Ishikawa (cell line): ENCODE measurements at regions not wholly inside any gene's neighbourhood (a gene's known extent, or its start where the extent isn't known, plus 50 kb on each side); places are given as distances from the start of the nearest gene placed in this dataset.

Source experiments
- CEBPB ChIP-seq: IDR thresholded peaks from 2 replicates; pipeline ENCODE4 v1.6.1; 2012
- CREB1 ChIP-seq: IDR thresholded peaks from 2 replicates; pipeline ENCODE4 v1.6.1; 2012; ENCODE audit warnings: low read depth
- EGR1 ChIP-seq: IDR thresholded peaks from 2 replicates; pipeline ENCODE4 v1.6.1; 2012
- EP300 ChIP-seq: IDR thresholded peaks from 2 replicates; pipeline ENCODE4 v1.6.1; 2012; ENCODE audit warnings: borderline replicate concordance
- FOXM1 ChIP-seq: IDR thresholded peaks from 2 replicates; pipeline ENCODE4 v1.6.1; 2012; ENCODE audit warnings: low read depth, borderline replicate concordance
- NFIC ChIP-seq: IDR thresholded peaks from 2 replicates; pipeline ENCODE4 v1.6.1; 2012
- RAD21 ChIP-seq: IDR thresholded peaks from 2 replicates; pipeline ENCODE4 v1.6.1; 2012; ENCODE audit warnings: low read depth
- TAF1 ChIP-seq: IDR thresholded peaks from 2 replicates; pipeline ENCODE4 v1.6.1; 2012; ENCODE audit warnings: low read depth, mild to moderate bottlenecking
- TCF12 ChIP-seq: IDR thresholded peaks from 2 replicates; pipeline ENCODE4 v1.6.1; 2012; ENCODE audit warnings: low read depth
- TEAD4 ChIP-seq: IDR thresholded peaks from 2 replicates; pipeline ENCODE4 v1.6.1; 2012
- YY1 ChIP-seq: IDR thresholded peaks from 2 replicates; pipeline ENCODE4 v1.6.1; 2012; ENCODE audit warnings: low read depth
- ZBTB7A ChIP-seq: IDR thresholded peaks from 2 replicates; pipeline ENCODE4 v1.6.1; 2012; ENCODE audit warnings: low read depth
- TF ChIP-seq, protein P1 (sequence below): IDR thresholded peaks from 2 replicates; pipeline ENCODE4 v1.6.1; 2012
- TF ChIP-seq, protein P2 (sequence below): IDR thresholded peaks from 2 replicates; pipeline ENCODE4 v1.6.1; 2012; ENCODE audit warnings: low read depth, mild to moderate bottlenecking
- TF ChIP-seq, protein P3 (sequence below): IDR thresholded peaks from 2 replicates; pipeline ENCODE4 v1.6.1; 2012

DNA sequence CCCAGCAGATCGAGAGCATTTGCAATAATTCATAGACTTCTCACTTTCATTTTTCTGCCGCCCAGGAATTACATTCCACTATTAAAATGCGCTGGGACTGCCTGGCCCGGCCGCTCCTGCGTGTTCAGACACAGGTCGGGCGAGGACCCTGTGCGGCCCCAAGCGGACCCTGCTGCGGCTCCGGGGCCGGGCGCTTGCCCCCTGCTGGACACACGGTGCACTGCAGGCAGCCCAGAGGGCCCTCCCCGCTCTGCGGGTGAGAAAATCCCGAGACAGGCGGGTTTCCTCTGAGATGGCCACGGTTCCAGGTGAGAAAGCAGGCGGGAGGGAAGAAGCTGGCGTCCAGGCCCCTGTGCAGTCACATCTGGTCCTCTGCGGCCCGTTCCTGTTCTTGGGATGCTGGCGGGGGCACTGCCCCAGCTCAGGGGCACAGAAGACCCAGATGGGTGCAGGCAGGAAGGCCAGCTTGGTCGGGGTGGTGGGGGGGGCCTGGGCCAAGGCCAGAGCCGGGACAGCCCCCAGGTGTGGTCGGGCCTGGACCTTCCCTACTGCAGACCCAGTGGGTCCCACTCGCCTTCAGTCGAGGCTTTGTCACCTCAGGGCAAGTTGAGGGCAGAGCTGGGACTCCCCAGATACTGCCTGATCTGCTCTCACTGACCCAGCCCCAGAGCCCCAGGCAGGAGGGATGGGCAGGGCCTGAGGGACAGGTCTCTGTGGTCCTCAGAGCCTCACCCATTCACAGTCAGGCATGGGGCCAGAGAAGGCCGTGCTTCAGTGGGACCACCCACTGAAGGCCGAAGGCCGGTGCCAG is 135.1 kb downstream of the FAM53A start:
- TF ChIP-seq ZBTB7A (peak; percentile 77), RAD21 (peak; percentile 30; the same call in 1 of the 2 replicates)
- TF ChIP-seq, protein P1, sequence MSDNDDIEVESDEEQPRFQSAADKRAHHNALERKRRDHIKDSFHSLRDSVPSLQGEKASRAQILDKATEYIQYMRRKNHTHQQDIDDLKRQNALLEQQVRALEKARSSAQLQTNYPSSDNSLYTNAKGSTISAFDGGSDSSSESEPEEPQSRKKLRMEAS, result peak; percentile 20; the same call in 1 of the 2 replicates

DNA sequence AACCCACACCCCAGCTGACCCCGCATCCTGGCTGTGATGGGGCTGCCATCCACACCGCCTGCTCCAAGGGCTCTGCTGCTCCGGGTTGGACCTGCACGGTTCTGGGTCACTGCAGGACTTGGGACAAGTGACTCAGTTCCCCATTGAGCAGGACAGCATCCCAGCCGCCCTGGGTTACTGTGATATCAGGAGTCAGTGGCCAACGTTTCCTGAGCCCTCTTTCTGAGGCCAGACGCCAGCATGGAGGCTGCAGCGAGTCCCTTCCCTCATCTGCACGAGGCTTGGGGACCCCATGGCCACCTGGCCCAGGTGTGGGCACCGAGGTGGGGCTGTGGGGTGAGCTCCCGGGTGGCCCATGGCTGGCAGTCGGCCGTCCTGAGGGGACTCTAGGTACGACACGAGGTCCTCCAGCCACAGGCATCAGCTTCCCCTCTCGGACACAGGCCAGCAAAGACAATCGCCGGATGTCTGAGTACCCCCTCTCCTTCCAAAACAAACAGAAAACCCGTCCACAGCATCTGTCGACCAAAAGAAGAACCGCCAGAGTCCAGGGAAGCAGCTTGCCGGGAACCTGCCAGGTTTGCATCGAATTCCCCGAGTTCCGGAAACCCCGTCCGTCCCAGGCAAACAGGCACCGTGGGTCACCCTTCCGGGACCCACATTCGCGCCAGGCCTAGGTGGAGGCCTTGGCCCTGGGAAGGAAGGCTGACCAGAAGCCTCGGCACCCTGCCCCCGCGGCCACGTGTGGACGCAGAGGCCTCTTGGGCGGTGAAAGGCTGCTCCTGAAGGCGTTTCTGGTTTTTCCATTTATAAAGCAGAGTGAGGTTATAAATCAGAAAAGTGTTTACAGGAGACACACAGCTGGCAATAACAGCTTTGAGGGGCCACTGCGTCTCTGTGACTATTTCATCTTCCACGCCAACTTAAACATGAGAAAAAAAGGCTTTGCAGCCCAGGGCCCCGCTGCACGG is 136.0 kb downstream of the FAM53A start:
- TF ChIP-seq NFIC (no peak), YY1 (no peak), TEAD4 (no peak), TCF12 (no peak)
- TF ChIP-seq, protein P2, sequence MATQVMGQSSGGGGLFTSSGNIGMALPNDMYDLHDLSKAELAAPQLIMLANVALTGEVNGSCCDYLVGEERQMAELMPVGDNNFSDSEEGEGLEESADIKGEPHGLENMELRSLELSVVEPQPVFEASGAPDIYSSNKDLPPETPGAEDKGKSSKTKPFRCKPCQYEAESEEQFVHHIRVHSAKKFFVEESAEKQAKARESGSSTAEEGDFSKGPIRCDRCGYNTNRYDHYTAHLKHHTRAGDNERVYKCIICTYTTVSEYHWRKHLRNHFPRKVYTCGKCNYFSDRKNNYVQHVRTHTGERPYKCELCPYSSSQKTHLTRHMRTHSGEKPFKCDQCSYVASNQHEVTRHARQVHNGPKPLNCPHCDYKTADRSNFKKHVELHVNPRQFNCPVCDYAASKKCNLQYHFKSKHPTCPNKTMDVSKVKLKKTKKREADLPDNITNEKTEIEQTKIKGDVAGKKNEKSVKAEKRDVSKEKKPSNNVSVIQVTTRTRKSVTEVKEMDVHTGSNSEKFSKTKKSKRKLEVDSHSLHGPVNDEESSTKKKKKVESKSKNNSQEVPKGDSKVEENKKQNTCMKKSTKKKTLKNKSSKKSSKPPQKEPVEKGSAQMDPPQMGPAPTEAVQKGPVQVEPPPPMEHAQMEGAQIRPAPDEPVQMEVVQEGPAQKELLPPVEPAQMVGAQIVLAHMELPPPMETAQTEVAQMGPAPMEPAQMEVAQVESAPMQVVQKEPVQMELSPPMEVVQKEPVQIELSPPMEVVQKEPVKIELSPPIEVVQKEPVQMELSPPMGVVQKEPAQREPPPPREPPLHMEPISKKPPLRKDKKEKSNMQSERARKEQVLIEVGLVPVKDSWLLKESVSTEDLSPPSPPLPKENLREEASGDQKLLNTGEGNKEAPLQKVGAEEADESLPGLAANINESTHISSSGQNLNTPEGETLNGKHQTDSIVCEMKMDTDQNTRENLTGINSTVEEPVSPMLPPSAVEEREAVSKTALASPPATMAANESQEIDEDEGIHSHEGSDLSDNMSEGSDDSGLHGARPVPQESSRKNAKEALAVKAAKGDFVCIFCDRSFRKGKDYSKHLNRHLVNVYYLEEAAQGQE, result no peak

DNA sequence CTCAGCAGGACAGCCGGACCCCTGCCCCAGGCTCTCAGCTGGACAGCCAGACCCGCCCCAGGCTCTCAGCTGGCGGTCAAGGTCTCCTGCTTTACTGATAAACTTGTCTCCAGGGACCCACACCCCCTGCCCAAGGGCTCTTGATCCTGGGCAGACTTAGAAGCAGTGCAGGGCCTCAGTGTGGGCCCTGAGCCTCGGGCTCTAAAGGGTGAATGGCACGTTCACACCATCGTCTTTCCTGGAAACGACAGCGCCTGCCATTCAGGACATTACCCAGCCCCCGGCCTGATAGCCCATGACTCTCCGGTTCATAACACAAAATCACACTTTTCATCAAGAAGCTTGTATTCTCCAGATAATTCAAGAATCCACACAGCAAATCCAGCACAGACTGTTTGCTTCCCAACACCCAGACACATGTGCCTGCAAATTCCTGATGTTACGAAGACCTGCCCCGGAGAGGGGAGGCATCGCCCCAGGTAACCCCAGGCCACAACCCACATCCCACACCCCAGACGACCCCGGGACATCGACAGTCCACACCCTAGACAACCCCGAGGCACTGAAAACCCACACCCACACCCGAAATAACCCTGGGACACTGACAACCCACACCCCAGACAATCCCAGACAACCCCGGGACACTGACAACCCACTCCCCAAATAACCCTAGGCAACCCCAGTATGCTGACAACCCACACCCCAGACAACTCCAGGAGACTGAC is 136.8 kb downstream of the FAM53A start:
- TF ChIP-seq TEAD4, result no peak
- TF ChIP-seq, protein P3, sequence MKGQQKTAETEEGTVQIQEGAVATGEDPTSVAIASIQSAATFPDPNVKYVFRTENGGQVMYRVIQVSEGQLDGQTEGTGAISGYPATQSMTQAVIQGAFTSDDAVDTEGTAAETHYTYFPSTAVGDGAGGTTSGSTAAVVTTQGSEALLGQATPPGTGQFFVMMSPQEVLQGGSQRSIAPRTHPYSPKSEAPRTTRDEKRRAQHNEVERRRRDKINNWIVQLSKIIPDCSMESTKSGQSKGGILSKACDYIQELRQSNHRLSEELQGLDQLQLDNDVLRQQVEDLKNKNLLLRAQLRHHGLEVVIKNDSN, result no peak
- TF ChIP-seq YY1, result no peak

DNA sequence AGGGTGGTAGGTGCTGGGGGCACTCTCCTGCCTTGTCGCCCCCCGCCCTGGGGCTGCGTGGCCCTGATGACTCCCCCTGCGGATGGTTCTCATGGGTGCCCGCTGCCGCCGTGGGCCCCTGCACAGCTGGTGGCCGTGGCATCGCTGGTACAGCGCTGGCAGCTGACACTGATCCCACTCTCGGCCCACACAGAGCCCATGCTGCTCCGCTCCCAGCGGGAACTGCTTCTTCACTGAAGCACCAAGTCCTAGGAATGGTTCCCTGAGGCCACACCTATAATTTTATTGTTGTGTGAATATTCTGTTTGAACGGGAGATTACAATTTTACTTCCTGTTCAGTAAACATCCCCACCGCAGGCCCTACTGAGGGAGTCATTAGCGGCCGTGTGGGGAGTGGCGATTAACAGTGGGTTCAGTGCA is 138.6 kb upstream of the NKX1-1 start:
- TF ChIP-seq EP300 (no peak), CREB1 (no peak), EGR1 (no peak), CEBPB (no peak), YY1 (no peak), ZBTB7A (no peak), NFIC (no peak), FOXM1 (no peak), TAF1 (no peak), TCF12 (no peak), RAD21 (no peak), TEAD4 (no peak)
- TF ChIP-seq, protein P1, result no peak
- TF ChIP-seq, protein P2, result no peak
- TF ChIP-seq, protein P3, result no peak

DNA sequence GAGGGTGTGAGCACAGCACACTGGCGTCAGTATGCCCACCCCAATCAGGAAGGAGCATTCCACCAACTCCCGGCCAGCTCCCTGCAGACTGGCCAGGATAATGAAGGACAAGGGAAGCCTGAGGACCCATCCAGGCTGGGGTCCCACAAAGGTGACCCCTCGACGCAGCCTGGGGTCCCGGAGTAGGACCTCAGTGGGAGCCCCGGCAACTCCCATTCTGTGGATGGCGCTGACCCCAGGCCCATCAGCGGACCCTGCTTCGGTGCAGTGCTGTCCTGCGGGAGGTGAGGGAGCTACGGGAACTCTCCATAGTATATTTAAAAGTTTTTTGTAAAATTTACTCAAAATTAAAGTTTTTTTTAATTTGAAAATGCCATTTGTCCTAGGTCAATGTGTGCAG is 137.7 kb upstream of the NKX1-1 start:
- TF ChIP-seq YY1, result no peak
- TF ChIP-seq FOXM1, result no peak
- TF ChIP-seq TEAD4, result no peak
- TF ChIP-seq, protein P2, result no peak
- TF ChIP-seq, protein P1, result no peak
- TF ChIP-seq, protein P3, result no peak
- no peak for TF ChIP-seq TAF1
- TF ChIP-seq CEBPB, result no peak
- no peak for TF ChIP-seq NFIC
- no peak for TF ChIP-seq CREB1
- no peak for TF ChIP-seq EP300
- no peak for TF ChIP-seq RAD21
- no peak for TF ChIP-seq TCF12
- no peak for TF ChIP-seq EGR1
- no peak for TF ChIP-seq ZBTB7A
